Retinal pigment epithelial cell (primary cell): ENCODE measurements at regions not wholly inside any gene's neighbourhood (a gene's known extent, or its start where the extent isn't known, plus 50 kb on each side); places are given as distances from the start of the nearest gene placed in this dataset.
"Not testable (repeated sequence)": the region's sequence is repeated elsewhere in the genome, so short reads cannot be mapped to it uniquely, and the experiment has no call there.

ENCODE experiments used
- DNase-seq: peaks from one replicate; pipeline ENCODE4 v3.0.0-alpha.2; 2010; ENCODE audit warnings: low read depth
- H3K4me3 ChIP-seq: 2 replicates; pipeline ENCODE4 v1.5.1; 2011; ENCODE audit warnings: mild to moderate bottlenecking, low read length, control low read depth, moderate library complexity
- CTCF ChIP-seq: conservative IDR thresholded peaks from 2 replicates; pipeline ENCODE4 v1.5.1; 2011; ENCODE audit warnings: low read depth, low read length, control low read depth, inconsistent platforms

- no peak for DNase-seq
- H3K4me3 ChIP-seq, result no peak overlapping the region
- TF ChIP-seq CTCF, result no peak
Measured at GRCh38 chr17:53227514-53227913, 595.2 kb upstream of the KIF2B start.

GRCh38 chr17:53227111-53227510 is 595.6 kb upstream of the KIF2B start:
- no peak for DNase-seq
- TF ChIP-seq CTCF, result no peak
- H3K4me3 ChIP-seq, result no peak overlapping the region

GRCh38 chr17:53219821-53220220 is 602.9 kb upstream of the KIF2B start:
- no peak for TF ChIP-seq CTCF
- H3K4me3 ChIP-seq, result no peak overlapping the region
- no peak for DNase-seq

- no peak overlapping the region for H3K4me3 ChIP-seq
- DNase-seq, result no peak
- no peak for TF ChIP-seq CTCF
Measured at GRCh38 chr17:53218723-53219122, 604.0 kb upstream of the KIF2B start.

GRCh38 chr17:53217311-53217710 is 605.4 kb upstream of the KIF2B start:
- TF ChIP-seq CTCF, result no peak
- no peak overlapping the region for H3K4me3 ChIP-seq
- DNase-seq, result no peak

GRCh38 chr17:53208935-53209334 is 613.8 kb upstream of the KIF2B start:
- not testable (repeated sequence) for H3K4me3 ChIP-seq, DNase-seq

GRCh38 chr17:53193044-53193443 is 629.7 kb upstream of the KIF2B start:
- DNase-seq, result no peak
- TF ChIP-seq CTCF, result no peak
- no peak overlapping the region for H3K4me3 ChIP-seq

GRCh38 chr17:53191878-53192277 is 630.8 kb upstream of the KIF2B start:
- H3K4me3 ChIP-seq, result no peak overlapping the region
- no peak for DNase-seq
- TF ChIP-seq CTCF, result no peak
